Endothelial cell (in vitro differentiated cells): ENCODE measurements at regions not wholly inside any gene's neighbourhood (a gene's known extent, or its start where the extent isn't known, plus 50 kb on each side); places are given as distances from the start of the nearest gene placed in this dataset.

Experiments used
- DNase-seq: peaks from one replicate; pipeline ENCODE4 v3.0.0; 2021; ENCODE audit warnings: low spot score
- H3K27ac Mint-ChIP-seq: one replicate; pipeline ENCODE4 v1.8.0; 2021; ENCODE audit warnings: mixed read lengths, inconsistent platforms; ENCODE audit not compliant: unreplicated experiment
- H3K27me3 Mint-ChIP-seq: one replicate; pipeline ENCODE4 v1.8.0; 2021; ENCODE audit warnings: mild to moderate bottlenecking, moderate library complexity, mixed read lengths, inconsistent platforms; ENCODE audit not compliant: unreplicated experiment
- H3K36me3 Mint-ChIP-seq: one replicate; pipeline ENCODE4 v1.8.0; 2021; ENCODE audit warnings: mild to moderate bottlenecking, low read depth, mixed read lengths, inconsistent platforms; ENCODE audit not compliant: unreplicated experiment
- H3K4me1 Mint-ChIP-seq: one replicate; pipeline ENCODE4 v1.8.0; 2021; ENCODE audit warnings: mild to moderate bottlenecking, mixed read lengths, inconsistent platforms; ENCODE audit not compliant: unreplicated experiment
- H3K4me3 Mint-ChIP-seq: one replicate; pipeline ENCODE4 v1.8.0; 2021; ENCODE audit warnings: mild to moderate bottlenecking, mixed read lengths, inconsistent platforms; ENCODE audit not compliant: unreplicated experiment
- H3K9me3 Mint-ChIP-seq: one replicate; pipeline ENCODE4 v1.8.0; 2021; ENCODE audit warnings: mixed read lengths, inconsistent platforms; ENCODE audit not compliant: unreplicated experiment
- TF ChIP-seq, protein P1 (sequence below): fragments of 200-600 bp; sonication (generic); IDR thresholded peaks from one replicate; pipeline ENCODE4 v1.5.0; 2021; ENCODE audit warnings: antibody characterized with exemption; ENCODE audit not compliant: unreplicated experiment

DNA sequence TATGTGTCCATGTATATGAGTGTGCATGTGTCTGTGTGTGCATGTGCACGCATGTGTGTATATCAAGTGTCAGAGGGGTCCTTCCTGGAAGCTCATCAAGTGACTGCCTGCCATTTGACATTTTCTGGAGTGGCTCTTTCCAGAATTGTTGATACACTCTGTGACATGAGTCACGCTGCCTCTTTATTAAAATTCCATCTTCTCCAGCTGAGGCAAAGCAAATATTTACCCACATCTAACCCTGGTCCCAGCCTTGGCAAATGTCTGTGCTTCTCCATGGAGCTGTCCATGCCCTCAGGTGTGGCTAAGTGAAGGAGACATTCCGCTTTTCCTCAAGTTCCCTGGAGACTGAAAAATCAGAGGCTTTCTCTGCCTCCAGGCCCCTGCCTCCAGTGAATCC lies 88.2 kb upstream of the MBNL2 start:
- Mint-ChIP-seq H3K27ac (no peak overlapping the region), H3K4me1 (no peaks in the 10 kb centered on the region), H3K4me3 (no peak overlapping the region), H3K36me3 (no peaks in the 10 kb centered on the region), H3K27me3 (peaks cover 12% of the 10 kb centered on the region), H3K9me3 (no peaks in the 10 kb centered on the region)
- TF ChIP-seq, protein P1, sequence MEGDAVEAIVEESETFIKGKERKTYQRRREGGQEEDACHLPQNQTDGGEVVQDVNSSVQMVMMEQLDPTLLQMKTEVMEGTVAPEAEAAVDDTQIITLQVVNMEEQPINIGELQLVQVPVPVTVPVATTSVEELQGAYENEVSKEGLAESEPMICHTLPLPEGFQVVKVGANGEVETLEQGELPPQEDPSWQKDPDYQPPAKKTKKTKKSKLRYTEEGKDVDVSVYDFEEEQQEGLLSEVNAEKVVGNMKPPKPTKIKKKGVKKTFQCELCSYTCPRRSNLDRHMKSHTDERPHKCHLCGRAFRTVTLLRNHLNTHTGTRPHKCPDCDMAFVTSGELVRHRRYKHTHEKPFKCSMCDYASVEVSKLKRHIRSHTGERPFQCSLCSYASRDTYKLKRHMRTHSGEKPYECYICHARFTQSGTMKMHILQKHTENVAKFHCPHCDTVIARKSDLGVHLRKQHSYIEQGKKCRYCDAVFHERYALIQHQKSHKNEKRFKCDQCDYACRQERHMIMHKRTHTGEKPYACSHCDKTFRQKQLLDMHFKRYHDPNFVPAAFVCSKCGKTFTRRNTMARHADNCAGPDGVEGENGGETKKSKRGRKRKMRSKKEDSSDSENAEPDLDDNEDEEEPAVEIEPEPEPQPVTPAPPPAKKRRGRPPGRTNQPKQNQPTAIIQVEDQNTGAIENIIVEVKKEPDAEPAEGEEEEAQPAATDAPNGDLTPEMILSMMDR, result no peak
- no peak for DNase-seq

- H3K9me3 Mint-ChIP-seq, result no peaks in the 10 kb centered on the region
- peaks cover 12% of the 10 kb centered on the region for H3K27me3 Mint-ChIP-seq
- TF ChIP-seq, protein P1, result no peak
- DNase-seq, result no peak
- no peak overlapping the region for H3K4me3 Mint-ChIP-seq
- H3K36me3 Mint-ChIP-seq, result no peaks in the 10 kb centered on the region
- no peak overlapping the region for H3K27ac Mint-ChIP-seq
- no peaks in the 10 kb centered on the region for H3K4me1 Mint-ChIP-seq
These were observed 87.6 kb upstream of the MBNL2 start for GRCh38 chr13:97134364-97135095.

DNA sequence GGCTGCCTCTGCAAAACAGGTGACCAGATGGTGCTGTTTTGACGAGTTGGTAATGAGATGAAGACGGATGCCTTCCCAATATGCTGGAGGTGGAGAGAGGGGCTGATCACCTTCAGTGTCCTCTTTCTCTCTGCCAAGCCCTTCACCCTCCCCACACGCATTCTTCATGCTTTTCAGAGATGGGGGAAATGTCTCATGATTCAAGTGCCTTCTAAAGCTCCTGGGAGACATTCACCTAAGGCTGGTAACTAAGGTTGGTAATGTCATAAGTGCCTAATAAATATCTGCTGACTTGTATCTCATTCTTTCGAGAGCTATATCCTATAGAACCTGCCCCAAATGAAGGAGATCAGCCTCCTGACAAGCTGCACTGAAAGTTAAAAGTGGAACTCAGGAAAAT lies 86.2 kb upstream of the MBNL2 start:
- TF ChIP-seq, protein P1, result no peak
- Mint-ChIP-seq H3K27ac (no peak overlapping the region), H3K4me1 (peaks cover 4% of the 10 kb centered on the region), H3K36me3 (no peaks in the 10 kb centered on the region), H3K4me3 (no peak overlapping the region), H3K9me3 (no peaks in the 10 kb centered on the region), H3K27me3 (peaks cover 12% of the 10 kb centered on the region)
- DNase-seq, result no peak

- Mint-ChIP-seq H3K36me3 (no peaks in the 10 kb centered on the region), H3K4me1 (peaks cover 6% of the 10 kb centered on the region), H3K27me3 (peaks cover 12% of the 10 kb centered on the region)
These were observed 85.7 kb upstream of the MBNL2 start for GRCh38 chr13:97136418-97136817.

DNA sequence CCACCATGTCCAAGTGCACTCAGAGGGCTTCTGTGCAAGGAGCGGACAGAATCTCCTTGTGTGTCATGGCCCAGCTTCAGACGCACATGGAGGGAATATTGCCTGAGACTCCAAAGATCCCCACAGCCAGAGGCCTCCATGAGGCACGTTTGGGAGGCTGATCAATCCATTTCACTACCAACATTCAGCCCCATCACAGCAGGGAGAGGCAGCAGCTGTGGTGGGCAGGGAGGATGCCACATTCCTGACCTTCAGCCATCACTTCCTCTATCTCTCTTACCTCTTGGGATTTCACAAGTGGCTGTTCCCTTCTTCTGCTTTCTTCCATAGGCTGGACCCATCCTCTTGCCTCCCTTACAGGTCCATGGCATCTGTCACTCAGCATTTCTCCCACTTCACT lies 82.4 kb upstream of the MBNL2 start:
- Mint-ChIP-seq H3K27ac (peak overlapping the region; percentile 28), H3K4me1 (peaks cover 19% of the 10 kb centered on the region), H3K27me3 (peaks cover 13% of the 10 kb centered on the region), H3K9me3 (no peaks in the 10 kb centered on the region), H3K36me3 (no peaks in the 10 kb centered on the region), H3K4me3 (no peak overlapping the region)
- no peak for DNase-seq
- TF ChIP-seq, protein P1, result no peak

More at GRCh38 chr13:97136418-97136817, 85.7 kb upstream of the MBNL2 start:
- Mint-ChIP-seq H3K9me3 (no peaks in the 10 kb centered on the region), H3K27ac (no peak overlapping the region), H3K4me3 (no peak overlapping the region)
- no peak for DNase-seq
- TF ChIP-seq, protein P1, result no peak
